Spleen (tissue), 7 donors: ENCODE measurements at regions not wholly inside any gene's neighbourhood (a gene's known extent, or its start where the extent isn't known, plus 50 kb on each side); places are given as distances from the start of the nearest gene placed in this dataset.

Experiments used
- POLR2A ChIP-seq, 3 donors: fragments of 450-650 bp; IDR thresholded peaks; one replicate each; pipeline ENCODE4 v1.5.1; 2017; ENCODE audit warnings: antibody characterized with exemption in 3 of 3, mild to moderate bottlenecking in 1 of 3
- POLR2AphosphoS5 ChIP-seq, 3 donors: sonication (generic); formaldehyde crosslinking; IDR thresholded peaks; one replicate each; pipeline ENCODE4 v1.5.1; 2017; ENCODE audit warnings: antibody characterized with exemption in 3 of 3
- TF ChIP-seq, protein P1 (sequence below), 11 experiments: fragments of 200-600 bp in 7 of 11; fragments of 450-650 bp in 4 of 11; sonication (generic) in 4 of 11; IDR thresholded peaks in 8 of 11; conservative IDR thresholded peaks in 3 of 11; 1 replicate in 7 of 11; 2 replicates in 4 of 11; pipeline versions ENCODE4 v1.4.0 to v1.8.0; 2016 to 2021; ENCODE audit warnings: antibody characterized with exemption in 11 of 11, inconsistent platforms in 4 of 11, mild to moderate bottlenecking in 1 of 11
- donor health status: DM: no; HTN: no; CAD: no; lungs with moderate emphysema.
- donor health status: DM: no; HTN: no; CAD: no.
- donor health status: DM: no; HTN: no; CAD: no.

DNA sequence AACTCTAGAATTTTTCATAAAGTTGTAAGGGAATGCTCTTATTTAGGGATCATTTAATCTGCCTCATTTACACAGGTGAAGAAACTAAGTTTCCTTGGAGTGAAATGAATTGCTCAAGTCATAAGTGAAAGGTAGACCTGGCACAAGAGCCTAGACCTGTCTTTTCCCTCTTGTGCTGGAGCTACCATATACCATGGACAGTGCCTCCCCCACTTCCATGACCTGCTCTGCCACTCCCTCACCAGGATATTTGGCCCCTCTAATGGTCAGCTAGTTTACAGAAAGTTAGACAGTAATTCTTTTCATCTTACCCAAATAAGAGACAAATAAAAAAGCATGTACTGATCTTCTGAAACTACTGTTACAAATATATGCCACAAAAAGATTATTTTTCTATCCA is 105.5 kb upstream of the ACO1 start:
- TF ChIP-seq, protein P1, sequence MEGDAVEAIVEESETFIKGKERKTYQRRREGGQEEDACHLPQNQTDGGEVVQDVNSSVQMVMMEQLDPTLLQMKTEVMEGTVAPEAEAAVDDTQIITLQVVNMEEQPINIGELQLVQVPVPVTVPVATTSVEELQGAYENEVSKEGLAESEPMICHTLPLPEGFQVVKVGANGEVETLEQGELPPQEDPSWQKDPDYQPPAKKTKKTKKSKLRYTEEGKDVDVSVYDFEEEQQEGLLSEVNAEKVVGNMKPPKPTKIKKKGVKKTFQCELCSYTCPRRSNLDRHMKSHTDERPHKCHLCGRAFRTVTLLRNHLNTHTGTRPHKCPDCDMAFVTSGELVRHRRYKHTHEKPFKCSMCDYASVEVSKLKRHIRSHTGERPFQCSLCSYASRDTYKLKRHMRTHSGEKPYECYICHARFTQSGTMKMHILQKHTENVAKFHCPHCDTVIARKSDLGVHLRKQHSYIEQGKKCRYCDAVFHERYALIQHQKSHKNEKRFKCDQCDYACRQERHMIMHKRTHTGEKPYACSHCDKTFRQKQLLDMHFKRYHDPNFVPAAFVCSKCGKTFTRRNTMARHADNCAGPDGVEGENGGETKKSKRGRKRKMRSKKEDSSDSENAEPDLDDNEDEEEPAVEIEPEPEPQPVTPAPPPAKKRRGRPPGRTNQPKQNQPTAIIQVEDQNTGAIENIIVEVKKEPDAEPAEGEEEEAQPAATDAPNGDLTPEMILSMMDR (IDR thresholded peaks at IDR 0.05 in 8 of 11, conservative IDR thresholded peaks at IDR 0.05 in 3 of 11) = no peak
- TF ChIP-seq POLR2AphosphoS5 (IDR thresholded peaks at IDR 0.05) = no peak
- TF ChIP-seq POLR2A (IDR thresholded peaks at IDR 0.05) = no peak
